ENCODE measurements at regions not wholly inside any gene's neighbourhood (a gene's known extent, or its start where the extent isn't known, plus 50 kb on each side); places are given as distances from the start of the nearest gene placed in this dataset.

GRCh38 chr11:69352715-69353319 is 58.9 kb downstream of the MYEOV start:
- peak in 1 of 2 donors; percentile 74 for DNase-seq (ENCODE audit: low read depth in 1 of 2, low spot score in 1 of 2)
- no peak overlapping the region for H3K4me3 ChIP-seq
- H3K27me3 ChIP-seq: peaks cover 2% of the 10 kb centered on the region
- H3K36me3 ChIP-seq: no peaks in the 10 kb centered on the region
- TF ChIP-seq, protein P1, sequence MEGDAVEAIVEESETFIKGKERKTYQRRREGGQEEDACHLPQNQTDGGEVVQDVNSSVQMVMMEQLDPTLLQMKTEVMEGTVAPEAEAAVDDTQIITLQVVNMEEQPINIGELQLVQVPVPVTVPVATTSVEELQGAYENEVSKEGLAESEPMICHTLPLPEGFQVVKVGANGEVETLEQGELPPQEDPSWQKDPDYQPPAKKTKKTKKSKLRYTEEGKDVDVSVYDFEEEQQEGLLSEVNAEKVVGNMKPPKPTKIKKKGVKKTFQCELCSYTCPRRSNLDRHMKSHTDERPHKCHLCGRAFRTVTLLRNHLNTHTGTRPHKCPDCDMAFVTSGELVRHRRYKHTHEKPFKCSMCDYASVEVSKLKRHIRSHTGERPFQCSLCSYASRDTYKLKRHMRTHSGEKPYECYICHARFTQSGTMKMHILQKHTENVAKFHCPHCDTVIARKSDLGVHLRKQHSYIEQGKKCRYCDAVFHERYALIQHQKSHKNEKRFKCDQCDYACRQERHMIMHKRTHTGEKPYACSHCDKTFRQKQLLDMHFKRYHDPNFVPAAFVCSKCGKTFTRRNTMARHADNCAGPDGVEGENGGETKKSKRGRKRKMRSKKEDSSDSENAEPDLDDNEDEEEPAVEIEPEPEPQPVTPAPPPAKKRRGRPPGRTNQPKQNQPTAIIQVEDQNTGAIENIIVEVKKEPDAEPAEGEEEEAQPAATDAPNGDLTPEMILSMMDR (IDR thresholded peaks at IDR 0.05; ENCODE audit: low read depth, low read length): no peak
- H3K4me1 ChIP-seq (ENCODE audit: low read depth): no peaks in the 10 kb centered on the region
- no peak overlapping the region for H3K27ac ChIP-seq
- H3K9me3 ChIP-seq (ENCODE audit: low read depth): no peaks in the 10 kb centered on the region

DNA sequence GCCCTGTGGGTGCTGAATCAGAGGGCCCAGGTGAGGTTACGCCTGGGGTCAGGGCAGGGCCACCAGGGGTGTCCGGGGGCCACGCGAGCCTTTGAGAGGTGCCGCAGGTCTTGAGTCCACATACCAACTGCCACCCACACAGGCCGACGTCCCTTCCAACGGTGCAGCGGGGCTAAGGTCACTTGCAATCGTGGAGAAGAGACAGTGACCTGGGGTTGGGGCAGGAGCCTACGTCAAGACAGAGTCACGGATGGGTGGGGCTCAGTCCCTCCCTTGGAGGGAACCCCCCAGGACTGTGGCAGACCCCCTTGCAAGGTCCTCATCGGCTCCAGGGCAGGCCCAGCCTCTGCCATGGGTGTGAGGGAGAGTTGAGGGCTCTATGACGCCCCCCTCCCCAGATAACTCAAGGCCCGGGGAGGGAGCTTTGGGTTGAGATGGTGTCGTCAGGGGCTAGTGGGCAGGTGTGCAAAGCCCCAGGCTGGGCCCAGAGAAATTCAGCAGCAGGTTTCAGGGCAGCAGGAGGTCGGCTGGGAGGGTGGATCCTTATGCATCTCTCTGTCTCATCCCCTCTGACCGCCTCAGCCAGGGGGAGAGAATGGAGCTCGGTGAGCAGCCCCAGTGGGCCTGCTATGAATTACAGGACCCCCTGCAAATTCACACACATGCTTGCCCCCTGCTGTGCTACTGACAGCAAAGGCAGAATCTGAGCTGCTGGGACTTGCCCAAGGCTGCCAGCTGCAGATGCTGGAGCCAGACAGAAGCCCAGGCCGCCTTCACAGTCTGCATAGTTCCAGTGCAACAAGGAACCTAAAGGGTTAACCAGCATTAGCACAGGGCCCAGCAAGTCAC is 60.0 kb downstream of the MYEOV start:
- Histone ChIP-seq H3K9me3 (ENCODE audit: low read depth) (no peaks in the 10 kb centered on the region), H3K27ac (no peak overlapping the region), H3K4me1 (ENCODE audit: low read depth) (no peaks in the 10 kb centered on the region), H3K36me3 (no peaks in the 10 kb centered on the region), H3K4me3 (no peak overlapping the region), H3K27me3 (peaks cover 2% of the 10 kb centered on the region)
- TF ChIP-seq, protein P1 (IDR thresholded peaks at IDR 0.05; ENCODE audit: low read depth, low read length): no peak
- no peak for DNase-seq (ENCODE audit: low read depth in 1 of 2, low spot score in 1 of 2)

DNA sequence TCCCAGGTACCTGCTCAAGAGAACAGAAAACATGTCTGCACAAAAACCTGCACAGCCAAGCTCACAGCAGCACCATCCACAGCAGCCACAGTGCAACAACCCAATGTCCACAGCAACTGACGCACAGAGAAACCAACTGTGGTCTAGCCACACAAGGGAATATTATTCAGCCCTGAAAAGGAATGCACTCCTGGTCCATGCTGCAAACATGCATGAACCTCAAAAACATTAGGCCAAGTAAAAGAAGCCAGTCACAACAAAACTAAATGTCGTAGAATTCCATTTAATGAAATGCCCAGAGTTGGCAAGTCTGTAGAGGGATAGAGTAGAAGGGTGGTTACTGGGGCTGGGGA is 60.6 kb downstream of the MYEOV start:
- Histone ChIP-seq H3K4me3 (no peak overlapping the region), H3K27ac (no peak overlapping the region), H3K4me1 (ENCODE audit: low read depth) (no peaks in the 10 kb centered on the region), H3K27me3 (peaks cover 2% of the 10 kb centered on the region), H3K36me3 (no peaks in the 10 kb centered on the region), H3K9me3 (ENCODE audit: low read depth) (no peaks in the 10 kb centered on the region)
- DNase-seq (ENCODE audit: low read depth in 1 of 2, low spot score in 1 of 2): no peak
- TF ChIP-seq, protein P1 (IDR thresholded peaks at IDR 0.05; ENCODE audit: low read depth, low read length): no peak

- TF ChIP-seq, protein P1 (IDR thresholded peaks at IDR 0.05; ENCODE audit: low read depth, low read length): no peak
- H3K36me3 ChIP-seq: no peaks in the 10 kb centered on the region
- H3K4me1 ChIP-seq (ENCODE audit: low read depth): no peaks in the 10 kb centered on the region
- H3K4me3 ChIP-seq: no peak overlapping the region
- DNase-seq (ENCODE audit: low read depth in 1 of 2, low spot score in 1 of 2): no peak
- no peak overlapping the region for H3K27ac ChIP-seq
- H3K27me3 ChIP-seq: peaks cover 2% of the 10 kb centered on the region
- H3K9me3 ChIP-seq (ENCODE audit: low read depth): no peaks in the 10 kb centered on the region
These were observed 61.5 kb downstream of the MYEOV start for GRCh38 chr11:69355346-69355940.

GRCh38 chr11:69355959-69356702 is 62.2 kb downstream of the MYEOV start:
- TF ChIP-seq, protein P1 (IDR thresholded peaks at IDR 0.05; ENCODE audit: low read depth, low read length): no peak
- H3K4me1 ChIP-seq (ENCODE audit: low read depth): no peaks in the 10 kb centered on the region
- no peak for DNase-seq (ENCODE audit: low read depth in 1 of 2, low spot score in 1 of 2)
- H3K9me3 ChIP-seq (ENCODE audit: low read depth): no peaks in the 10 kb centered on the region
- H3K4me3 ChIP-seq: no peak overlapping the region
- no peaks in the 10 kb centered on the region for H3K36me3 ChIP-seq
- peaks cover 2% of the 10 kb centered on the region for H3K27me3 ChIP-seq
- H3K27ac ChIP-seq: no peak overlapping the region

Measured in cardiac muscle cell (in vitro differentiated cells and primary cell).